Natural killer cell (primary cell): ENCODE measurements at regions not wholly inside any gene's neighbourhood (a gene's known extent, or its start where the extent isn't known, plus 50 kb on each side); places are given as distances from the start of the nearest gene placed in this dataset.

Source experiments
- ATAC-seq, 3 donors: fragments of 150-1000 bp in 2 of 3; fragments of 200-7000 bp in 1 of 3; cut with Tn5 transposase; 1 replicate in 1 of 3; 2 replicates in 2 of 3; pipeline ENCODE4 v1.10.0; 2021; ENCODE audit warnings: mild to moderate bottlenecking in 2 of 3, moderate library complexity in 2 of 3
- DNase-seq, 2 donors: peaks; one replicate each; pipeline versions ENCODE4 v3.0.0 to v3.0.0-alpha.2; 2013 to 2021; ENCODE audit warnings: mixed read lengths in 1 of 2
- H3K27ac ChIP-seq: one replicate; pipeline ENCODE4 v1.5.1; 2013; ENCODE audit warnings: mild to moderate bottlenecking, low read length
- H3K27me3 ChIP-seq: one replicate; pipeline ENCODE4 v1.6.1; 2013; ENCODE audit warnings: low read length; ENCODE audit not compliant: control insufficient read depth, insufficient read depth
- H3K36me3 ChIP-seq: one replicate; pipeline ENCODE4 v1.6.1; 2013; ENCODE audit warnings: low read length; ENCODE audit not compliant: control insufficient read depth, insufficient read depth
- H3K4me1 ChIP-seq: one replicate; pipeline ENCODE4 v1.6.1; 2013; ENCODE audit warnings: low read length; ENCODE audit not compliant: control insufficient read depth, insufficient read depth
- H3K4me3 ChIP-seq: one replicate; pipeline ENCODE4 v1.5.1; 2013; ENCODE audit warnings: low read length
- H3K9me3 ChIP-seq: one replicate; pipeline ENCODE4 v1.6.1; 2013; ENCODE audit warnings: low read length; ENCODE audit not compliant: control insufficient read depth, insufficient read depth
- H3K27ac Mint-ChIP-seq, 2 donors: one replicate each; pipeline ENCODE4 v1.8.0; 2022; ENCODE audit warnings: mild to moderate bottlenecking in 2 of 2, mixed read lengths in 2 of 2, moderate library complexity in 1 of 2
- H3K27me3 Mint-ChIP-seq, 2 donors: one replicate each; pipeline ENCODE4 v1.8.0; 2022; ENCODE audit warnings: low read depth in 2 of 2, mixed read lengths in 2 of 2
- H3K36me3 Mint-ChIP-seq: one replicate; pipeline ENCODE4 v1.8.0; 2022; ENCODE audit warnings: mixed read lengths
- H3K4me1 Mint-ChIP-seq, 2 donors: one replicate each; pipeline ENCODE4 v1.8.0; 2022; ENCODE audit warnings: mixed read lengths in 2 of 2
- H3K4me3 Mint-ChIP-seq: one replicate; pipeline ENCODE4 v1.8.0; 2022; ENCODE audit warnings: mild to moderate bottlenecking, moderate library complexity, mixed read lengths
- H3K9me3 Mint-ChIP-seq, 2 donors: one replicate each; pipeline ENCODE4 v1.8.0; 2022; ENCODE audit warnings: mixed read lengths in 2 of 2
- CTCF ChIP-seq: fragments of 200-600 bp; IDR thresholded peaks from one replicate; pipeline ENCODE4 v1.8.0; 2022; ENCODE audit warnings: antibody characterized with exemption
- WGBS: methylation state at CpG from one replicate; pipeline ENCODE4 v1.1.7; 2013; ENCODE audit warnings: missing lambda C conversion rate; ENCODE audit not compliant: insufficient coverage; 5-methylcytosine and 5-hydroxymethylcytosine counted together
- intact Hi-C: fragments of 100-400 bp; cut with micrococcal nuclease; formaldehyde crosslinking; loops from one replicate; pipeline ENCODE4 v1.14.2; 2022

GRCh38 chr2:71834796-71835195 lies 312.9 kb downstream of the CYP26B1 start:
- peaks cover 0 to 3% of the 10 kb centered on the region in 2 donors for H3K27me3 Mint-ChIP-seq
- H3K4me3 ChIP-seq = no peak overlapping the region
- WGBS = 86% methylated on average over 2 of the region's 2 CpGs
- H3K9me3 ChIP-seq = no peaks in the 10 kb centered on the region
- TF ChIP-seq CTCF = no peak
- no peak overlapping the region for H3K27ac ChIP-seq
- H3K36me3 Mint-ChIP-seq = no peaks in the 10 kb centered on the region
- H3K4me1 Mint-ChIP-seq = no peaks in the 10 kb centered on the region
- no peak overlapping the region for H3K4me3 Mint-ChIP-seq
- no peaks in the 10 kb centered on the region for H3K27me3 ChIP-seq
- H3K36me3 ChIP-seq = no peaks in the 10 kb centered on the region
- intact Hi-C loops = no loop called here
- no peak overlapping the region for H3K27ac Mint-ChIP-seq
- no peaks in the 10 kb centered on the region for H3K4me1 ChIP-seq
- ATAC-seq = no peak
- no peaks in the 10 kb centered on the region for H3K9me3 Mint-ChIP-seq
- no peak for DNase-seq

GRCh38 chr2:71833855-71834560 lies 313.7 kb downstream of the CYP26B1 start:
- H3K27me3 Mint-ChIP-seq = peaks cover 0 to 5% of the 10 kb centered on the region in 2 donors
- H3K36me3 Mint-ChIP-seq = no peaks in the 10 kb centered on the region
- H3K27ac ChIP-seq = no peak overlapping the region
- no peak overlapping the region for H3K4me3 Mint-ChIP-seq
- no peaks in the 10 kb centered on the region for H3K9me3 Mint-ChIP-seq
- TF ChIP-seq CTCF = no peak
- no peaks in the 10 kb centered on the region for H3K36me3 ChIP-seq
- H3K27me3 ChIP-seq = no peaks in the 10 kb centered on the region
- 93% methylated on average over 5 of the region's 6 CpGs for WGBS
- intact Hi-C loops = no loop called here
- no peak overlapping the region for H3K27ac Mint-ChIP-seq
- no peaks in the 10 kb centered on the region for H3K4me1 ChIP-seq
- no peak overlapping the region for H3K4me3 ChIP-seq
- no peaks in the 10 kb centered on the region for H3K4me1 Mint-ChIP-seq
- DNase-seq = no peak
- ATAC-seq = no peak
- H3K9me3 ChIP-seq = no peaks in the 10 kb centered on the region

- no peak overlapping the region for H3K4me3 ChIP-seq
- H3K27ac Mint-ChIP-seq = no peak overlapping the region
- no peaks in the 10 kb centered on the region for H3K27me3 ChIP-seq
- H3K27me3 Mint-ChIP-seq = peaks cover 0 to 5% of the 10 kb centered on the region in 2 donors
- no peak for TF ChIP-seq CTCF
- 97% methylated on average over 4 of the region's 4 CpGs for WGBS
- no peaks in the 10 kb centered on the region for H3K36me3 ChIP-seq
- H3K9me3 ChIP-seq = no peaks in the 10 kb centered on the region
- H3K4me1 ChIP-seq = no peaks in the 10 kb centered on the region
- H3K4me3 Mint-ChIP-seq = no peak overlapping the region
- no peak overlapping the region for H3K27ac ChIP-seq
- no peaks in the 10 kb centered on the region for H3K4me1 Mint-ChIP-seq
- intact Hi-C loops = no loop called here
- DNase-seq = no peak
- no peaks in the 10 kb centered on the region for H3K36me3 Mint-ChIP-seq
- no peak for ATAC-seq
- no peaks in the 10 kb centered on the region for H3K9me3 Mint-ChIP-seq
Measured at GRCh38 chr2:71833272-71833671, 314.4 kb downstream of the CYP26B1 start.

- H3K4me1 ChIP-seq = no peaks in the 10 kb centered on the region
- H3K4me3 ChIP-seq = no peak overlapping the region
- intact Hi-C loops = no loop called here
- no peaks in the 10 kb centered on the region for H3K4me1 Mint-ChIP-seq
- ATAC-seq (no peak), DNase-seq (no peak)
- 92% methylated on average over 4 of the region's 4 CpGs for WGBS
- no peaks in the 10 kb centered on the region for H3K9me3 Mint-ChIP-seq
- H3K4me3 Mint-ChIP-seq = no peak overlapping the region
- no peak overlapping the region for H3K27ac Mint-ChIP-seq
- no peaks in the 10 kb centered on the region for H3K36me3 ChIP-seq
- peaks cover 0 to 5% of the 10 kb centered on the region in 2 donors for H3K27me3 Mint-ChIP-seq
- H3K27ac ChIP-seq = no peak overlapping the region
- no peak for TF ChIP-seq CTCF
- no peaks in the 10 kb centered on the region for H3K27me3 ChIP-seq
- H3K9me3 ChIP-seq = no peaks in the 10 kb centered on the region
- no peaks in the 10 kb centered on the region for H3K36me3 Mint-ChIP-seq
Measured at GRCh38 chr2:71832844-71833243, 314.8 kb downstream of the CYP26B1 start.
